OCI-LY7 (cell line): ENCODE measurements at regions not wholly inside any gene's neighbourhood (a gene's known extent, or its start where the extent isn't known, plus 50 kb on each side); places are given as distances from the start of the nearest gene placed in this dataset.

Experiments
- CTCF ChIP-seq: fragments of 200-600 bp; sonication (generic); conservative IDR thresholded peaks from 2 replicates; pipeline ENCODE4 v1.5.1; 2014; ENCODE audit warnings: mild to moderate bottlenecking, antibody characterized with exemption, low read length, moderate library complexity, mixed read lengths
- EZH2phosphoT487 ChIP-seq: fragments of 200-600 bp; sonication (generic); IDR thresholded peaks from 2 replicates; pipeline ENCODE4 v1.6.1; 2018; ENCODE audit warnings: low read depth, borderline replicate concordance, mild to moderate bottlenecking, mixed run types, antibody characterized with exemption, low read length, moderate library complexity, mixed read lengths

- TF ChIP-seq EZH2phosphoT487 = no peak
- TF ChIP-seq CTCF = no peak
Observed at GRCh38 chr1:203985044-203985443, 87.9 kb upstream of the SOX13 start.
